ENCODE measurements at regions not wholly inside any gene's neighbourhood (a gene's known extent, or its start where the extent isn't known, plus 50 kb on each side); places are given as distances from the start of the nearest gene placed in this dataset.

- TF ChIP-seq EZH2 (IDR thresholded peaks at IDR 0.05) (no peak), POLR2AphosphoS5 (IDR thresholded peaks at IDR 0.05; ENCODE audit: borderline replicate concordance, low read depth, low read length) (no peak), FOXP2 (optimal IDR thresholded peaks at IDR 0.05; ENCODE audit: control extremely low read depth, extremely low read length, insufficient read depth) (no peak)
Measured at GRCh38 chr2:139230881-139231280, 450.7 kb upstream of the NXPH2 start.
